H4 (cell line): ENCODE measurements at regions not wholly inside any gene's neighbourhood (a gene's known extent, or its start where the extent isn't known, plus 50 kb on each side); places are given as distances from the start of the nearest gene placed in this dataset.
A peak's percentile ranks its signal among the peaks of the same experiment; 100 is the strongest.

Experiments
- DNase-seq: peaks from one replicate; pipeline ENCODE4 v3.0.0-alpha.2; 2015; ENCODE audit warnings: low spot score

GRCh38 chr19:46944918-46945628 lies 74.6 kb upstream of the NPAS1 start:
- DNase-seq, result peak; percentile 65

GRCh38 chr19:46945694-46946489 lies 73.7 kb upstream of the NPAS1 start:
- no peak for DNase-seq

- DNase-seq, result no peak
Observed at GRCh38 chr19:46946611-46947238, 72.9 kb upstream of the NPAS1 start.

- no peak for DNase-seq
Observed at GRCh38 chr19:46947866-46948265, 71.8 kb upstream of the NPAS1 start.

GRCh38 chr19:46950526-46951170 lies 69.0 kb upstream of the NPAS1 start:
- no peak for DNase-seq

GRCh38 chr19:46951171-46951986 lies 68.3 kb upstream of the NPAS1 start:
- DNase-seq, result peak; percentile 65

GRCh38 chr19:46952874-46953273 lies 66.8 kb upstream of the NPAS1 start:
- no peak for DNase-seq

GRCh38 chr19:46953955-46954501 lies 65.6 kb upstream of the NPAS1 start:
- DNase-seq, result no peak

- DNase-seq, result no peak
Observed at GRCh38 chr19:46954502-46954992, 65.1 kb upstream of the NPAS1 start.

GRCh38 chr19:46954993-46955812 lies 64.4 kb upstream of the NPAS1 start:
- peak; percentile 66 for DNase-seq

GRCh38 chr19:46955813-46956371 lies 63.7 kb upstream of the NPAS1 start:
- no peak for DNase-seq

- no peak for DNase-seq
Observed at GRCh38 chr19:46958532-46958931, 61.1 kb upstream of the NPAS1 start.

- DNase-seq, result no peak
Observed at GRCh38 chr19:46959894-46960556, 59.6 kb upstream of the NPAS1 start.

GRCh38 chr19:46962030-46962570 lies 57.5 kb upstream of the NPAS1 start:
- DNase-seq, result no peak

GRCh38 chr19:46963093-46963734 lies 56.4 kb upstream of the NPAS1 start:
- DNase-seq, result peak; percentile 97

GRCh38 chr19:46967578-46968032 lies 52.0 kb upstream of the NPAS1 start:
- no peak for DNase-seq
